ENCODE measurements at regions not wholly inside any gene's neighbourhood (a gene's known extent, or its start where the extent isn't known, plus 50 kb on each side); places are given as distances from the start of the nearest gene placed in this dataset.

DNA sequence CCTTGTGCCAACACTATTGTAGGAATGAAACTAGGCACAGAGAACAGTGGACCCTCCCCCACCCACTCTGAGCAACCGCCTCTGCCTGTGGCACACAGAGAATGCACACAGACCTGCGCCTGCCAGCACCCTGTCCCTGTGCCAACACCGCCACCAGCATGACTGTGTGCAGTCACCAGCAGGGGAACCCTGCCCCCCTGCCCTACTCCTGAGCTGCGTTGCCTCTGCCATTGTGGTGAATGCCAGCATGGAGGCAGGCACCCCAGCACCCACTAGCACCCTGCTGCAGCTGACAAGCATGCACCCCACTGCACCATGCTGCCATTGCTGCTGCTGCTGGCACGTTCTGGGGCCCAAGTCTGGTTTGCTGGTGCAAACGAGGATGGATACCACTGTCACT lies 94.4 kb upstream of the PRLR start:
- DNase-seq: no peak

DNA sequence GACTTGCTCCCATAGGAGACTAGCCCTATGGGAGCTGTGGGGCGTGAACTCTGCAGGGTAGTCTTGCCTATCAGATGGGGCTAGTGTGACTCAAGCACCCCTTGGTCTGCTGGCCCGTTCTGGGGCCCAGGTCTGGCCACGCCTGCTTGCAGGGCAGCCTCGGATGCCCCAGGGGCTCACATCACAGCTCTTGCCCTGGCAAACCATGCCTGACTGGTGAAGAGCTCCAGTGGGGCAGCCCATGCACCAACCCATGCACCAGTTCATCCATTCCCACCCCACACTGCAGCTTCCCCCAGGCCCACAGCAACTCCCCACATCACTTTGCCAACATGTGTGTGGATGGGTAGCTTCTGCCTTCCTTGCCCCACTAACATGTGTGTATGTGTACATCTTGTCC lies 93.9 kb upstream of the PRLR start:
- DNase-seq: no peak

DNA sequence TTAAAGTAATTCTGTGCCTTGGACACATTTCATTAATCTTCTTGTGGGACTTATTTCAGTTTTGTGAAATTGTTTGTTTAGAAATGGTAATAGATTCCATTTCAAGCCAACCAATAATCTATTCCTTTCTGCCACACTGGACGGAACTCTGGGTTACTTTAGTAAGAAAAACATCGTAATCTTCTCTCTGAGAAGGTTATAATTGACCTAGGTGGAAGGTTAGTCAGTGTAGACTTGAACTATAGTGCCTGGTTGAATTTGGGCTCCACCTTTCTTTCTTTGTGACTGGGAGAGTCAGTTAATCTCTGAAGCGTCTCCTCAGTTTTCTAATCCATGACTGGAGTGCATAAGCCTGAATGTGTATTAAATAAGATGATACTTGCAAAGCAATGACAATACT lies 89.7 kb upstream of the PRLR start:
- no peak for DNase-seq

DNA sequence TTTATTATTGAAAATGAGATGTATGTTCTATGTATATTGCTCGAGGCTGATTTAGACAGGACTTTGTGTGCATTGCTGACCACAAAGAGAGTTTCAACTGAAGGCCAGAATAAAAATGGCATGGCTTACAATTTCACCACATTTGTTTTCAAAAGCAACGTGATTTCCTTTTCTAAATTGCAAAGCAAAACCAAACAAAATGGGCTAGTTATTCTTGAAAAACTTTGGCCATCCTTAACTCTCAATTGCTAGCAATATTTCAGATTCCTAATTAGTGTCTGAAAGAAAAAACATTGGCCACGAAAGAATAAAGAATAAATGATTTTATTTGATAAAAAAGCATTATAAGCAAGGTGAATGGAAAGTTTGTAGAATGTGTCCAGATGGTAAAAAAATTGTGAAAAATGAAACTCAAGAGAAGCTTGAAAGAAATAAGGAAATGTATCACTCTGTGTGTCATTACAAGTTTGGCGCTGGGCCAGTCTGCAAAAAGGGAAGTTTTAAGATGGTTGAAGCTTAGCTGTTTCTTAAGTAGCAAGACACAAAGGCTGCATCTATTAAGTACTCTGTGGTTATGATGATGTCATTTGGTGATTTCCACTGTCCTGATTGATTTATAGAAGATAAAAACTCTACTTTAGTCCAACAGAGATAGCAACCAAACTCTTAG lies 89.2 kb upstream of the PRLR start:
- DNase-seq: peak in 6 of 56 donors; percentile 1 to 18 (median 2)

DNA sequence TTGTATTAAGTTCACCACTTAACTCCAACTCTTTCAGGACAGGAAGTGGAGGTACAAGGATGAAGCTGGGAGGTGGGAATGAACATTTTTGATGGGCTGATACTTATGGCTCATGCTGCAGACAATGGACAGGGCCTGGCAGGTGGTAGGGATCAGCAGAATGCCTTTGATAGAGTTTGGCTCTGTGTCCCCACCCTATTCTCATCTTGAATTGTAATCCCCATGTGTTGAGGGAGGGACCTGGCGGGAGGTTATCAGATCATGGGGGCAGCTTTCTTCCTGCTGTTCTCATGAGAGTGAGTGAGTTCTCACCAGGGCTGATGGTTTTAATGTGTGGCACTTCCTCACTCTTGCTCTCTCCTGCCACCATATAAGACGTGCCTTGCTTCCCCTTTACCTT lies 87.3 kb upstream of the PRLR start:
- DNase-seq: no peak

DNA sequence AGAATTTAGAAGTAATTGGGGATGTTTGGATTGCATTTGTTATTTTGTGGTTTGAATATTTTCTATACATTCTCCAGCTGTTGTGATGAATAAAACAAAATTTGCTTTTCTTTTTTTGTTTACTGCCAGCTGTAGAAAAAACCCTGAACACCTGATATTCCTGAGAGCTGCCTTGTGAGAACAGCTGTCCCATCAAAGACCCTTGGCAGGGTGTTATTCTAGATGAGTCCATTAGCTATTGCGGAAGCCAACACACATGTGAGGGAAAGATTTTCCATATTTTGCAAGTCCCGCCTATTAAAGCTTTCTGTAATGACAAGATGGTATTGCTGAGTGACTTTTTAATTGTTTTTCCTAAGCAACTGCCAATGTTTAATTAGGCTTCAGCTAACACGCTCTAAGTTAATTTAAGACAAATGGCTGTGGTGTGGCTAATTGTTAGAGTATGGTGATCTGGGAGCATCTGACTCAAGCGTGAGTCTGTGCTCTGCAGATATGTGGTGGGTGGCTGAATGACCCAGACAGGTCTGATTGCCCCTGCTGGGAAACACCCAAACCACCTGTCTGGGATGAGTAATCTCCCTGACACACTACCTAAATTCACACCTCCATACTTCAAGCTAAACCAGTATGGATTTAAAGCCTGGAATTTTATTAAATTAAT lies 86.5 kb upstream of the PRLR start:
- DNase-seq: no peak

DNA sequence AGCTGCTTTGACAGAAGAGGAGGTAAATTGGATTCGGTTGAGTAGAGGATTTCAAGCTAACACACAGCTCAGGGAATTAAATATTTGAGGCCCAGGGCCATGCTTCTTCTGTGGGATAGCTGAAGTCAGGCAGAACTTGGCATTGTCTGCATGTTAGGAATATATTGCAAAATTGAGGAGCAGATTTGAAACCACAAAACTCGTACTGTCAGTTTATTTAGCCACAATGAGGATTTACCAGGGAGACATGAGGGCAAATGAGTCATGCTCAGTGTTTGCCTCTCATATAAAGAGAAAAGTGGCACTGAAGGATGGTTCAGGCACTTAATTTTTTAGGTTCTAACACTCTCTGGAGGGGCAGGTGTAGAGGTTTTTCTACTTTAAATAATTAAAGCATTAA lies 83.0 kb upstream of the PRLR start:
- DNase-seq: no peak

DNA sequence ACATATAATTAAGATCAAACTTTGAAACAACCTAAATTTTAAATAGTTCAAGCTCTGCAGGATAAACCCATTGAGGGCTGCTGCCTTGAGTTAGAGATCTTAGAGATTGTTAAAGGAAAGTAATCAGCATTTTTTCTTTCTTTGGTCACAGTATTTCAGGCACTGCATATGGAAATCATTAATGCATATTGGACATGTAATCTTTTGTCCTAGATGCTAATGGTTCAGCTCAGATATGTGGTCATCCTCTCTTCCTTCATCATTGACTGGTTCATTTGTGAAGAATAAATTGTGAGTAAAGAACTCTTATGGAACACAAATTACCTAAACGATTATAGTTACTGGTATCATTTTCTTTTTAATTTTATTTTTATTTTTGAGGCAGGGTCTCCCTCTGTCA lies 82.0 kb upstream of the PRLR start:
- DNase-seq: no peak

DNA sequence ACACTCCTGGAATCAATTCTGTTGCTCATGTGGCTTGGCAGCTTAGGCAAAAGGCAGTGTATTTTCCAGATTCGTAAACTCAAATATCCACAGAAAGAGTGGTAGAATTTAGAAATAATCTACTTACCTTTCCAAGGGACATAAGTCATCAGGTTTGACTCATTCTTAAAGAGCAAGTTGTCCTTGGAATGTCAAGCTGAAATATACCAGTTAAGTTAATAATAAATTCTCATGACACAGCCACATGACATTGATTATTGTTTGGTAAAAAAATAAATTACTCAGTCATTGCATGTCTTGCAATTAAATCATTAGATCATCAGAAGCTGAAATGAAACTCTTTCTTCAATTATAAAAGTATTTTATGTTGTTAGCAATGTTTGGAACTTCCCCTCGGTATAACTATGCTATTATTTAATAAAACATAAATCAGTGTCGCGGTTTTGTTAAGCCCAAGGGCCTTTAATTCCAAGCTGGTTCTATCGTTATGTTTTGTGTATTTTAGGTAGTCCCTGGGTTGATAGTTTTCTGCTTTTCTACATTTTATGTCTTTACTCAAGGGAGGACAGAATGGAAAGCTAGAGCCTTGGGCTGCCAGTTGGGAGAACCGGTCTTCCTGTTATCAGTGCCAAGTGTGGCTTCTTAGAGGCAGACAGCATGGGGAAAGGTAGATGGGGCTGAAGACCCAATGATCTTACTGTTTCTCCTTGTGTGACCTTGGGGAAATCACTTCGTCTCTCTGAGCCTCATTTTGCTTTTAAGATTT lies 79.3 kb upstream of the PRLR start:
- no peak for DNase-seq

DNA sequence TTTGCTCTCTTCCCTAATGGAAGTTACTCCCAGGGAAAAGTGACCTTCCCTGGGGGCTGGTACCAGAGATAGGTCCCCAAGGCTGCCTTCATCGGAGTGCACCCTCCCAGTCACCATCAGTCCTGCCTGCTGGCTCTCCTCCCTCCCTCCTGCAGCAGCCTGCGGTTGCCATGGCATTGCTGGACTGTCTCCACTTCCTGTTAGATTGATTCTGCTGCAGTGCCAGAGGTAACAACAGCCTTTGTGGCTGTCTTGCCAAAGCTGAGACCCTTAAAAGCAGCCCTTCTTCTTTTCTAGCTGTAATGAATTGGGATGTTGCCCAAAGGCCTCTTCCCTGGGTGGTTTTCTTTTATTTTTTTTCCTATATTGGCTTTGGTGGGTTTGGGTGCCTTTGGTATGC lies 78.1 kb upstream of the PRLR start:
- DNase-seq: peak in 18 of 56 donors; percentile 0 to 25 (median 6)

DNA sequence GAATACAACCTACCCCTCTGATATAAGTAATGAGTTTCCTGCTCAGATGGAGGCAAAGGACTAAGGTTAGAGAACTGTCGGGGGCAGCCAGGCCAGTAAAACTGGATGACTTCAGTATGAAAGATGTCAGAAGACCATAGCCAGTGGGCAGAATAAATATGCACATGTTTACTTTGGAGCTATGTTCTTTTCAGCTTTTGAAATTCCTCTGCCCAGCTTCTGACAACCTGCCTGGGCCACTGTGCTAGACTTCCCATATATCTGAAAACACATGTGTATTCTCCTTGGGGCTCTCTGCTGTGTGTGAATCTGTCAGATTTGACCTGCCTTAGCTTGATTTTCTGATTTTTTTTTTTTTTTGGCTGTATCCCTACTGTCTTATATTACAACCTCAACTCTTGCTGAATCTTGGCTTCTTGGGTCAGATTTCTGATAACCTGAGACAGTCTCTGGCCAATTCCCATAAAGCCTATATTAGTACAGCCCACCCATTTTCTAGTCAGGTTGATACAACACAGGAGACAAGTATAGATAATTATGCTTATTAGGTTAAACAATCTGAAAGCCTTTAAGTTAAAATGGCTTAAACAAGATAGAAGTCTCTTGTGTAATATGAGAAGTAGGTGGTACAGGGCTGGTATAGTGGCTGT lies 76.6 kb upstream of the PRLR start:
- no peak for DNase-seq

DNA sequence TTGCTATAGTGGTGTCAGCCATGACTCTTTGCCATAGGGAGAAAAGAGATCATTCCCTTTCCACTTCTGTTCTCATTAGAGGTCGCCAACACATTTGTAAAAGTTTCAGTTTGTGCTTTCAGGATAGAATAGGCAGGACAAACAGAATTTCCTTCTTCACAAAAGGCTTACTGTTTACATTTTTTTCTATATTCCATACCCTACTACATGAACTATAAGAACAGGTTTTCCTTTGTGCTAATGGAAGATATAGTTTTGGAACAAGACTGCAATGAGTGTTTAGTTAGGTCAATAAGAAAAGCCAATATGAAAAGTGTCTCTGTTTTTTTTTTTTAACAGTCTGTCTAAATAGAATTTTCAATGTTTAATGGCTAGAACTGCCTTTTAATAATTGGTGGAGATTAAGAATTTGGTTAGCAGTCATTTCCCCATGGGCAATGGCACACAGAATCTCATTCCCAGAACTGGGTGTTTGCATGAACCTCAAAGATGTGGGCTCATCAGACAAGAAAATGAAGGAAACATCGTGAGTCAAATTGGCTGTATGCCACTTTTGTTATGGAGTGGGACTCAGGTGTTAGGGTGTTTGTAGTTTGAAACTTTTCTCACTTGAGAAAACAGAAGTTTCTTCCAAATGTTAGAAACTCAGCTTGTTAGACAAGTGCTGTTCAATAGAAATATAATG lies 75.2 kb upstream of the PRLR start:
- no peak for DNase-seq

DNA sequence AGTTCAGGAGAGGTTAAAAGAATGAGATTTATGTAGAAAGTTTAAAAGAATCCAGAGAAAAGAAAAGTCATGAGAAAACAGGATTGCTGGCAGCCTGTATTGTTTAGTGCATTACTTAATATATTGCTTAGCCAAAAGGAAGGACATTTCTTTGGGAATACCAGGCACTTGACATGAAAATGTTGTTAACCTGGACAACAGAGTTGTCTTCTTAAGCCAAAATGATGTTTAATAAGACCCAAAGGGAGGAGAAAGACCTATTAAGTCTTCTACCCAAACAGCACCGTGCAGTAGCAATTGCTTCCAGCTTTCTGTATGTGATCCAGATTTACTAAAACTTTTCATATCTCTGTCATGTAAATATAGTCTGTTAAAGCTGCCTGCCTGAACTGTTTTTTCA lies 74.0 kb upstream of the PRLR start:
- no peak for DNase-seq

DNA sequence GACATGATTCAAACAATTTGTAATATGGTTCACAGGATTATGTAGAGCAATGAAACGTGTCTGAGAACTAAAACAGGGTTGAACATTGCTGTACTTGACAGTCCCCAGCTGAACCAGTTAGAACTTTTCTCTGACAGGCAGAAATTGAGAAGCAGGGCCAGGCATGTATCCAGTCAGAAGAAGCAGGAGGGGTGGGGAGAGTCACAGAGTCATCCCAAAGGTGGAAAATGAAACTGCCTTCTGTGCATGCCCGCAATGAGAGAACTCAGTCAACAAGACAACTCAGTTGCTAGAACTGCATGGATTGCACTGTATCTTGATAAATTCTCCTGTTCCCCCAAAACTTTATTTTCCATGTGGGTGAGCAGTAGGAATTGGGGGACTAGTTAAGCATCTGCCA lies 72.9 kb upstream of the PRLR start:
- no peak for DNase-seq

DNA sequence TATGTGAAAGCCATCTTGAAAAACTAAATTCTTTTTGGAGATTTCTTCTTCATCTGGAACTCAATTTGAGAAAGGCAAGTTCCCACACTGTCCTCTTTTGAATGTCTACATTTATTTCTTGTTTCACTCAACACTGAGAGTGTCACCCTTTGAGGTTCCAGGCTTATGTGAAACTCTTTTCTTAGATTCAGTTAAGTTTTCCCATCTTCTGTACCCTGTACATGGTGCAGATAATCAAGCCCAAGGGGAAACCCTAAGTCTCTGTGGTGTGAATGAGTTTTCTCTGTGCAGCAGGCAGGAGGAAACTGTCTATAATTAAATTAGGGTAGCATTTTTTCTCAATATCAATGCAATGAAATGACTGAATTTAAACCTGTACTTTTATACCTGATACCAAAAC lies 72.3 kb upstream of the PRLR start:
- DNase-seq: no peak

DNA sequence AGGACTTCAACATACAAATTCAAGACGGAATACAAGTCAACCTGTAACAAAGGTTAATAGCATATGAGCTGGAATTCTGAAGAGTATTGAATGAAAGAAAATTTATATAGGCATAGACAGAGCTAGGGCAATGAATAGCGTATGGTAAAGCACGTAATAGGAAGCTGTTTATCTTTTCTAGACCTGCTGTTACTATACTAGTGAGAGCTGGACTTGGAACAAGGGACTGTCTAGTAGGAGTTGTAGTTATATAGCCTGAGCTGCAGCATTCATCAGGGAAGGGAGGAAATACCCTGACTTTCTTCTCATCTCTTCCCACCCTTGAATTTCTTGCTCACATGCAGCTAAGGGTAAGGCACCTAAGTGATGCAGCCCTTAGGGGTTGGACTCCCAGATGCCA lies 67.5 kb upstream of the PRLR start:
- no peak for DNase-seq

DNA sequence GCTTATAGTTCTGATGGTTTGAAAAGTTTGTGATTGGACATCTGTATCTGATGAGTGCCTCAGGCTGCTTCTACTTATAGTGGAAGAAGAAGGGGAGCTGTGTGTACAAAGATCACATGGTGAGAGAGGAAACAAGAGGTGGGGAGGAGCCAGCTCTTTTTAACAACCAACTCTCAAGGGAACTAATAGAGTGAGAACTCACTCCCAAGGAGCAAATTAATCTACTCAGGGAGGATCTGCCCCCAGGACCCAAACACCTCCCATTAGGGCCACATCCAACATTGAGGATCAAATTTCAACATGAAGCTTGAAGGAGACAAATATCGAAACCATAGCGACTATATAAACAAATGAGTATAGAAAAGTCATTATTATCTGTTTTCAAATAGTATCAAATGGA lies 64.7 kb upstream of the PRLR start:
- DNase-seq: no peak

DNA sequence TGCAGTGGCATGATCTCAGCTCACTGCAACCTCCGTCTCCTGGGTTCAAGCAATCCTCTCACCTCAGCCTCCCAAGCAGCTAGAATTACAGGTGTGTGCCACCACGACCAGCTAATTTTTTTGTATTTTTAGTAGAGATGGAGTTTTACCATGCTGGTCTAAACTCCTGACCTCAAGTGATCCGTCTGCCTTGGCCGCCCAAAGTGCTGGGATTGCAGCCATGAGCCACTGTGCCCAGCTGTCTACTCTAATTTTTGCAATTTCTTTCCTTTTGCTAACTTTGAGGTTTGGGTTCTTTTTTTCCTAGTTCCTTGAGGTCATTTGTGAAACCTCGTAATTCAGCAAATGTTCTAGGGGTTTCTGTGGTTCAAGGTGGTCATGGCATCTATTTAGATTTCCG lies 63.7 kb upstream of the PRLR start:
- no peak for DNase-seq

DNA sequence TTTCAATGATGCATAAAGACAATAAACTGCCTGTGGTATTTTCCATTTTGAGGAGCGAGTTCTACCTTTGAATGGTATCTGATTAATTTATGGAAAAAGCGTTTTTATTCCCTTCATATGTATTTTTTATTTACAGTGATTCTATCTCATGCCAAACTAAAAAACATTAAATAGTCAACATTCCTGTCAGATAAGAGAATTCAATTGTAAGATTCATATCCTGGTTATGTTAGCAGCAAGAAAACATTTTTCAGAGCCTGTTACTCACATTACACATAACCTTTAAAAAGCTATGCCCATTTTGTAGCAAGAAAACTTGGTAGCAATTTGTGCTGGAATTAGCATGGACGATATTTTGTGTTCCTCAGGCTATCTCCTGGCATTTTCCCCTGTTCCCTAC lies 55.1 kb upstream of the PRLR start:
- no peak for DNase-seq

DNA sequence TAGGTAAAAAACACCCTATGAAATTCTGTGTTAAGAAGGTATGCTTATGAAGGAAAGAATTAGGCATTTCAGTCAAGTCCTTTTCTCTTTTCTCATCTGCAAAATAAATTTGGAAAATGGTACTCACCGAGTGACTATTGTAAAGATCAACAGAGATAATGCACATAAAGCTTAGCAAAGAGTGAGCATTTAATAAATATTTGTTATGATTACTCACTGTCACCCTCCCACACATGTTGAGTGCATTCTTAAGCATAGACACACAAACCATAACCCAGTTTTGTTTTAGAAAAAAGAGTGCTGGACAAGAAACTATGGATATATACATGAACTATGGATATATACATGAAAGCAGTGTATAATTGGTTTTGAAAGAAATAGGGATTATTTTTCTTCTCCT lies 54.7 kb upstream of the PRLR start:
- DNase-seq: no peak

DNA sequence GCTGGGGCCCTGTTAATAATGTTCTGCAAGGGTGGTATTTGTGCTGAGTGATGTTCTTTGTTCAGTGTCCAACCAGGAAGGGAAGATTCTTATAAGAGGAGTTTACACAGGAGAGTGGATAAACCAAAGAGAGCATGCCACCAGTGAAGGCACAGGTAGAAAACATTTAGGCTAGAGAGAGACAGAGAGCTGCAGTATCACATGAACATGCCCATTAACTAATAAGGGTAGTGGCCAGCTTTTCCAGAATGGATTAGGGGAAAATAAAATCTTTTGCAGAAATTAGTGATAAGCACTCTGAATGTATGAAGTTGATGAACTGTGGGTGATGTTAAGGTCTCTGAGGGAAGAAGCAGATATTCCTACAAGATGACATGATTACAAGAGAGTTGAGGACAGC lies 54.1 kb upstream of the PRLR start:
- DNase-seq: no peak

DNA sequence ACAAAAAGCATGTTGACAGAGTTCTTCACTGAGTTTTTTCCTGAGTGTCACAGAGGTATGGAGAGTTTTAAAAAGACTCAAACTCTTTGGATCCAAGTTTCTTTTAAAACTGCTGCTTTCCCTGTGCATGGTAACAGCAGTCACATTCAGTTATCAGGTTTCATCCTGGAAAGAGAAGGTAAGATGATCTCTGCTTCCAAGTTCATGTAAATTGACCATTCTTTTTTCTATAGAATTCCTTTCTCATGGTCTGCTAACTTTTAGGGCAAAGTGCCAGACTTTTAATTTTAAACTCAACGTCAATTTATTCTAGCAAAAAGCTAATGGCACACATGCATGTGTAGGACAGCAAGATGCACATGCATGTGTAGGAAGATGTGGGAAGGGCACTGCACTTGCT lies 52.5 kb upstream of the PRLR start:
- no peak for DNase-seq
